Left renal cortex interstitium (tissue), 4 donors: ENCODE measurements at regions not wholly inside any gene's neighbourhood (a gene's known extent, or its start where the extent isn't known, plus 50 kb on each side); places are given as distances from the start of the nearest gene placed in this dataset.
"Not testable (repeated sequence)": the region's sequence is repeated elsewhere in the genome, so short reads cannot be mapped to it uniquely, and the experiment has no call there.

Experiments
- DNase-seq, 4 donors: peaks; one replicate each; pipeline ENCODE4 v3.0.0-alpha.2; 2013; ENCODE audit warnings: low read depth in 4 of 4, low spot score in 2 of 4, missing footprints in 1 of 4

- DNase-seq = no peak
Observed at GRCh38 chr15:95162967-95163531, 931.7 kb downstream of the MCTP2 start.

- DNase-seq = no peak
Observed at GRCh38 chr15:95168152-95168551, 936.8 kb downstream of the MCTP2 start.

- peak in 1 of 4 donors; percentile 77 for DNase-seq
Observed at GRCh38 chr15:95168951-95169431, 937.6 kb downstream of the MCTP2 start.

GRCh38 chr15:95169541-95170459 lies 938.4 kb downstream of the MCTP2 start:
- DNase-seq = peak in 1 of 4 donors; percentile 77

- DNase-seq = no peak
Observed at GRCh38 chr15:95170561-95171380, 939.4 kb downstream of the MCTP2 start.

GRCh38 chr15:95171564-95171963 lies 940.2 kb downstream of the MCTP2 start:
- DNase-seq = no peak

GRCh38 chr15:95174301-95175259 lies 943.2 kb downstream of the MCTP2 start:
- DNase-seq = peak in 1 of 4 donors; percentile 79

GRCh38 chr15:95175914-95176658 lies 944.7 kb downstream of the MCTP2 start:
- DNase-seq = no peak

GRCh38 chr15:95176794-95177577 lies 945.6 kb downstream of the MCTP2 start:
- DNase-seq = no peak

- no peak for DNase-seq
Observed at GRCh38 chr15:95180530-95180929, 949.2 kb downstream of the MCTP2 start.

- DNase-seq = no peak
Observed at GRCh38 chr15:95182091-95182490, 950.7 kb downstream of the MCTP2 start.

GRCh38 chr15:95192923-95193322 lies 961.6 kb downstream of the MCTP2 start:
- no peak for DNase-seq

GRCh38 chr15:95194746-95195145 lies 963.4 kb downstream of the MCTP2 start:
- DNase-seq = no peak

GRCh38 chr15:95196176-95196915 lies 965.0 kb downstream of the MCTP2 start:
- no peak for DNase-seq

GRCh38 chr15:95202569-95203349 lies 971.4 kb downstream of the MCTP2 start:
- no peak for DNase-seq

GRCh38 chr15:95205077-95205476 lies 973.7 kb downstream of the MCTP2 start:
- no peak for DNase-seq

GRCh38 chr15:95205830-95206229 lies 974.5 kb downstream of the MCTP2 start:
- DNase-seq = not testable (repeated sequence)
